ENCODE measurements at regions not wholly inside any gene's neighbourhood (a gene's known extent, or its start where the extent isn't known, plus 50 kb on each side); places are given as distances from the start of the nearest gene placed in this dataset.

DNA sequence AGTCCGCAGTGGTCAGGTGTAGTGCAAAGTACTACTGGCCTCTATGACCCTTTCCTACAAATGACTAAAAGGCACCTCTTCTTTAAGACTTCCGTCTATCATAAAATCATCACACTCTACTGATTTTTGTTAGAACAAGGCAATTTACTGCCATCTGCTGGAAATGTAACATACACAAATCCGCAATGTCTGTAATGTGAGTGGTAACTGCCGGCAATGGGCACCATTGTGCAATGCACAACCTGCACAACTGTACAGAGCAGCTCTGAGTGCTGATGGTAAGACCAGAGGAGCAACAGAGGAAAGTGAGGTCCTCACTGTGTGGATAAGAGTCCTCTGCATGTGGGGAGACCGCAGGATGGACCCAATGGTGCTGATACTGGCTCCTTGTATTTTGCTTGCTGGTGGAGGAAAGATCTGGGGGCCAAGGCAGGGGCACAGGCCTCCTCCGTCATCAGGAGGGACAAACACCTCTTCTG, 103.7 kb downstream of the ATPSCKMT start:
- Histone ChIP-seq H3K9me3 (replicated peaks in 1 of 2; ENCODE audit: control insufficient read depth in 1 of 2, insufficient read depth in 1 of 2, low read length in 2 of 2) (no peaks in the 10 kb centered on the region), H3K9ac (ENCODE audit: insufficient read depth, low read length, poor library complexity, severe bottlenecking) (no peak overlapping the region), H3K79me2 (ENCODE audit: insufficient read depth, low read length) (no peaks in the 10 kb centered on the region), H3K36me3 (replicated peaks in 1 of 2; ENCODE audit: control insufficient read depth in 1 of 2, insufficient read depth in 2 of 2, low read length in 2 of 2) (no peaks in the 10 kb centered on the region), H3K4me1 (ENCODE audit: control insufficient read depth in 1 of 2, insufficient read depth in 2 of 2, low read length in 2 of 2) (no peaks in the 10 kb centered on the region), H3K27ac (ENCODE audit: low read depth in 1 of 2, low read length in 2 of 2) (no peak overlapping the region), H3K4me3 (replicated peaks in 1 of 3; ENCODE audit: low read depth in 2 of 3, low read length in 3 of 3) (no peak overlapping the region), H4K20me1 (ENCODE audit: insufficient read depth, low read length) (no peaks in the 10 kb centered on the region), H3K27me3 (ENCODE audit: control insufficient read depth in 2 of 2, insufficient read depth in 2 of 2, low read length in 2 of 2) (no peaks in the 10 kb centered on the region), H3K4me2 (replicated peaks; ENCODE audit: extremely low read depth, low read length, poor library complexity, severe bottlenecking) (no peak overlapping the region), H2AFZ (ENCODE audit: insufficient read depth, low read depth, low read length, poor library complexity, severe bottlenecking) (no peak overlapping the region)
- Mint-ChIP-seq H3K27me3 (ENCODE audit: low read depth in 3 of 3) (peaks cover 0 to 13% (median 9%) of the 10 kb centered on the region in 3 donors), H3K9me3 (peaks cover 0 to 2% (median 0%) of the 10 kb centered on the region in 7 donors), H3K36me3 (no peaks in the 10 kb centered on the region), H3K4me3 (no peak overlapping the region), H3K27ac (no peak overlapping the region), H3K4me1 (no peaks in the 10 kb centered on the region)
- DNase-seq: no peak
- no peak for TF ChIP-seq CTCF (IDR thresholded peaks at IDR 0.05)
- intact Hi-C loops (cut with micrococcal nuclease): no loop called here
- WGBS (ENCODE audit: insufficient coverage): 90% methylated on average over 3 of the region's 6 CpGs

DNA sequence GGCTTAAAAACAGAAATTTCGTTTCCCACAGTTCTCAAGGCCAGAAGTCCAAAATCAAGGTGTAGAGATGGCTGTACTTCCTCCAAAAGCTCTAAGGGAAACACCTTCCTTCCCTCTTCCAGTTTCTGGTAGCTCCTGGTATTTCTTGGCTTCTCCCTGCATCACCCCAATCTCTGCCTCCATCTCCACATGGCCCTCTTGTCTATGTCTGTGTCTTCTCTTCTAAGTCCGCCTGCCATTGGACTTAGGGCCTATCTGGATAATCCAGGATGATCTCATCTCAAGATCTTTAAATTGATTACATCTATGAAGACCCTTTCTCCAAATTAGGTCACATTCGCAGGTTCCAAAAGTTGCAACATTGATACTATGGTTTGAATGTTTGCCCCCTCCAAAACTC, 105.6 kb downstream of the ATPSCKMT start:
- Histone ChIP-seq H3K4me2 (replicated peaks; ENCODE audit: extremely low read depth, low read length, poor library complexity, severe bottlenecking) (no peak overlapping the region), H3K9me3 (replicated peaks in 1 of 2; ENCODE audit: control insufficient read depth in 1 of 2, insufficient read depth in 1 of 2, low read length in 2 of 2) (no peaks in the 10 kb centered on the region), H2AFZ (ENCODE audit: insufficient read depth, low read depth, low read length, poor library complexity, severe bottlenecking) (no peak overlapping the region), H3K27ac (ENCODE audit: low read depth in 1 of 2, low read length in 2 of 2) (no peak overlapping the region), H3K27me3 (ENCODE audit: control insufficient read depth in 2 of 2, insufficient read depth in 2 of 2, low read length in 2 of 2) (no peaks in the 10 kb centered on the region), H3K36me3 (replicated peaks in 1 of 2; ENCODE audit: control insufficient read depth in 1 of 2, insufficient read depth in 2 of 2, low read length in 2 of 2) (no peaks in the 10 kb centered on the region), H4K20me1 (ENCODE audit: insufficient read depth, low read length) (no peaks in the 10 kb centered on the region), H3K79me2 (ENCODE audit: insufficient read depth, low read length) (no peaks in the 10 kb centered on the region), H3K4me3 (replicated peaks in 1 of 3; ENCODE audit: low read depth in 2 of 3, low read length in 3 of 3) (no peak overlapping the region), H3K9ac (ENCODE audit: insufficient read depth, low read length, poor library complexity, severe bottlenecking) (no peak overlapping the region), H3K4me1 (ENCODE audit: control insufficient read depth in 1 of 2, insufficient read depth in 2 of 2, low read length in 2 of 2) (no peaks in the 10 kb centered on the region)
- intact Hi-C loops (cut with micrococcal nuclease): no loop called here
- peaks cover 0 to 2% (median 2%) of the 10 kb centered on the region in 7 donors for H3K9me3 Mint-ChIP-seq
- WGBS (ENCODE audit: insufficient coverage): 100% methylated on average over 2 of the region's 3 CpGs
- no peak overlapping the region for H3K27ac Mint-ChIP-seq
- no peak overlapping the region for H3K4me3 Mint-ChIP-seq
- peaks cover 0 to 9% (median 5%) of the 10 kb centered on the region in 3 donors for H3K27me3 Mint-ChIP-seq (ENCODE audit: low read depth in 3 of 3)
- no peak for TF ChIP-seq CTCF (IDR thresholded peaks at IDR 0.05)
- no peaks in the 10 kb centered on the region for H3K4me1 Mint-ChIP-seq
- DNase-seq: no peak
- no peaks in the 10 kb centered on the region for H3K36me3 Mint-ChIP-seq
